Gastroesophageal sphincter (tissue), 4 donors: ENCODE measurements at regions not wholly inside any gene's neighbourhood (a gene's known extent, or its start where the extent isn't known, plus 50 kb on each side); places are given as distances from the start of the nearest gene placed in this dataset.

Experiments used
- ATAC-seq: fragments of 150-250 bp; one replicate; pipeline ENCODE4 v1.9.1; 2016; ENCODE audit warnings: mild to moderate bottlenecking, moderate library complexity
- H3K27ac ChIP-seq, 4 donors: fragments of 200-600 bp; sonication (generic) in 3 of 4; 1 replicate in 3 of 4; 2 replicates in 1 of 4; pipeline ENCODE4 v1.5.1; 2016 to 2019
- H3K27me3 ChIP-seq: fragments of 200-600 bp; sonication (generic); one replicate; pipeline ENCODE4 v1.5.1; 2019
- H3K36me3 ChIP-seq, 2 donors: fragments of 200-600 bp; sonication (generic); one replicate each; pipeline ENCODE4 v1.5.1; 2019; ENCODE audit warnings: control low read depth in 1 of 2
- H3K4me1 ChIP-seq, 3 donors: fragments of 200-600 bp; sonication (generic); 1 replicate in 2 of 3; 2 replicates in 1 of 3; pipeline ENCODE4 v1.5.1; 2016 to 2019; ENCODE audit warnings: control low read depth in 2 of 3
- H3K4me3 ChIP-seq, 2 donors: fragments of 200-600 bp; sonication (generic); one replicate each; pipeline ENCODE4 v1.5.1; 2019; ENCODE audit warnings: mild to moderate bottlenecking in 1 of 2, moderate library complexity in 1 of 2
- H3K9me3 ChIP-seq, 3 donors: fragments of 200-600 bp; sonication (generic); one replicate each; pipeline ENCODE4 v1.5.1; 2017 to 2019; ENCODE audit warnings: control low read depth in 2 of 3
- CTCF ChIP-seq, 4 experiments: fragments of 200-600 bp in 2 of 4; fragments of 450-650 bp in 2 of 4; sonication (generic) in 1 of 4; IDR thresholded peaks; one replicate each; pipeline ENCODE4 v1.5.1; 2017 to 2019; ENCODE audit warnings: antibody characterized with exemption in 4 of 4, mild to moderate bottlenecking in 2 of 4, moderate library complexity in 2 of 4
- EP300 ChIP-seq: sonication (generic); formaldehyde crosslinking; IDR thresholded peaks from one replicate; pipeline ENCODE4 v1.6.1; 2017; ENCODE audit warnings: antibody characterized with exemption, mild to moderate bottlenecking
- POLR2A ChIP-seq, 2 donors: fragments of 450-650 bp; IDR thresholded peaks; one replicate each; pipeline ENCODE4 v1.6.1; 2017; ENCODE audit warnings: antibody characterized with exemption in 2 of 2, mild to moderate bottlenecking in 2 of 2, moderate library complexity in 1 of 2
- POLR2AphosphoS5 ChIP-seq: sonication (generic); formaldehyde crosslinking; IDR thresholded peaks from one replicate; pipeline ENCODE4 v1.6.1; 2017; ENCODE audit warnings: antibody characterized with exemption
- WGBS, 2 donors: methylation state at CpG; one replicate each; pipeline ENCODE4 v1.1.5; 2018; ENCODE audit warnings: low coverage in 1 of 2; 5-methylcytosine and 5-hydroxymethylcytosine counted together

- no peak overlapping the region for H3K4me3 ChIP-seq
- no peak for ATAC-seq
- H3K27ac ChIP-seq: no peak overlapping the region
- WGBS, 2 donors: 83 to 100% methylated on average over 1 of the region's 1 CpG
- no peaks in the 10 kb centered on the region for H3K4me1 ChIP-seq
- no peaks in the 10 kb centered on the region for H3K27me3 ChIP-seq
- H3K36me3 ChIP-seq: no peaks in the 10 kb centered on the region
- no peaks in the 10 kb centered on the region for H3K9me3 ChIP-seq
- TF ChIP-seq POLR2A (IDR thresholded peaks at IDR 0.05): no peak
- no peak for TF ChIP-seq POLR2AphosphoS5
- no peak for TF ChIP-seq EP300
- no peak for TF ChIP-seq CTCF (IDR thresholded peaks at IDR 0.05)
These were observed 613.1 kb downstream of the USP25 start for GRCh38 chr21:16342932-16343331.

GRCh38 chr21:16343776-16344175 is 614.0 kb downstream of the USP25 start:
- Histone ChIP-seq H3K9me3 (no peaks in the 10 kb centered on the region), H3K4me3 (no peak overlapping the region), H3K36me3 (no peaks in the 10 kb centered on the region), H3K27me3 (no peaks in the 10 kb centered on the region), H3K27ac (no peak overlapping the region), H3K4me1 (no peaks in the 10 kb centered on the region)
- WGBS, 2 donors: 86% methylated on average over 3 of the region's 3 CpGs
- TF ChIP-seq POLR2AphosphoS5 (no peak), POLR2A (IDR thresholded peaks at IDR 0.05) (no peak), CTCF (IDR thresholded peaks at IDR 0.05) (no peak), EP300 (no peak)
- no peak for ATAC-seq

- Histone ChIP-seq H3K4me3 (no peak overlapping the region), H3K27ac (no peak overlapping the region), H3K9me3 (no peaks in the 10 kb centered on the region), H3K4me1 (no peaks in the 10 kb centered on the region), H3K36me3 (no peaks in the 10 kb centered on the region), H3K27me3 (no peaks in the 10 kb centered on the region)
- TF ChIP-seq POLR2AphosphoS5 (no peak), POLR2A (IDR thresholded peaks at IDR 0.05) (no peak), CTCF (IDR thresholded peaks at IDR 0.05) (no peak), EP300 (no peak)
- 94 to 95% methylated on average over 1 of the region's 1 CpG for WGBS, 2 donors
- ATAC-seq: no peak
These were observed 616.0 kb downstream of the USP25 start for GRCh38 chr21:16345757-16346156.

GRCh38 chr21:16347223-16347622 is 617.4 kb downstream of the USP25 start:
- no peaks in the 10 kb centered on the region for H3K36me3 ChIP-seq
- H3K4me1 ChIP-seq: no peaks in the 10 kb centered on the region
- ATAC-seq: no peak
- TF ChIP-seq POLR2AphosphoS5 (no peak), EP300 (no peak), CTCF (IDR thresholded peaks at IDR 0.05) (no peak), POLR2A (IDR thresholded peaks at IDR 0.05) (no peak)
- no peak overlapping the region for H3K27ac ChIP-seq
- no peaks in the 10 kb centered on the region for H3K9me3 ChIP-seq
- H3K27me3 ChIP-seq: no peaks in the 10 kb centered on the region
- no peak overlapping the region for H3K4me3 ChIP-seq

- Histone ChIP-seq H3K9me3 (no peaks in the 10 kb centered on the region), H3K4me1 (peaks cover 0 to 10% (median 0%) of the 10 kb centered on the region in 3 donors), H3K4me3 (no peak overlapping the region), H3K36me3 (no peaks in the 10 kb centered on the region), H3K27ac (no peak overlapping the region), H3K27me3 (no peaks in the 10 kb centered on the region)
- ATAC-seq: no peak
- no peak for TF ChIP-seq EP300
- TF ChIP-seq CTCF (IDR thresholded peaks at IDR 0.05): no peak
- TF ChIP-seq POLR2A (IDR thresholded peaks at IDR 0.05): no peak
- TF ChIP-seq POLR2AphosphoS5: no peak
- 79 to 90% methylated on average over 6 of the region's 6 CpGs for WGBS, 2 donors
These were observed 624.0 kb downstream of the USP25 start for GRCh38 chr21:16353764-16354163.
